Activated CD4-positive, alpha-beta T cell treated with anti-CD3 and anti-CD28 coated beads, Interleukin-2, amount 50 U/mL, for 24 hours (primary cell): ENCODE measurements at regions not wholly inside any gene's neighbourhood (a gene's known extent, or its start where the extent isn't known, plus 50 kb on each side); places are given as distances from the start of the nearest gene placed in this dataset.
A peak's percentile ranks its signal among the peaks of the same experiment; 100 is the strongest.

Source experiments
- DNase-seq, 2 donors: peaks; one replicate each; pipeline ENCODE4 v3.0.0-alpha.2; 2020; ENCODE audit warnings: low read depth in 1 of 2, low spot score in 1 of 2

DNA sequence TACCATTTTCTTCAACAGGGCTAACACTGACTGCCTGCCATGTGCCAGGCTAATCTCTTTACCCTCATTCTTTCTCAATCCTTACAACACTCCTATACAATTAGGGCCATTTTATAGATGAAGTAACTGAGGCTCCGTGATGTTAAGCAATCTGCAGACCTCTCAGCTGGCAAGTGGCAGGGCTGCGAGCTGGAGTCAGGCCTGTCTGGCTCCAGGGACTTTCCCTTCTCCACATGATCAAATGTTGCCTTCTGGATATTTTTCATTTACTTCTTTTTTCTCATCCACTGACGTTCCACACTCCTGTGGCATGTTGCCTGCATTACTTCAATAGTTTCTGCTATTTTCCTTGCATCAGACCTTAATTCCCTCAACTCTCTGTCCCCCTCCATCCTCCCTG is 55.2 kb upstream of the TAGAP start:
- DNase-seq = no peak

GRCh38 chr6:159099276-159099675 is 54.5 kb upstream of the TAGAP start:
- DNase-seq = no peak

- peak in 1 of 2 donors; percentile 76 for DNase-seq
These were observed 53.9 kb upstream of the TAGAP start for GRCh38 chr6:159098636-159099106.

- DNase-seq = peak in 1 of 2 donors; percentile 64
These were observed 52.5 kb upstream of the TAGAP start for GRCh38 chr6:159097256-159097655.

DNA sequence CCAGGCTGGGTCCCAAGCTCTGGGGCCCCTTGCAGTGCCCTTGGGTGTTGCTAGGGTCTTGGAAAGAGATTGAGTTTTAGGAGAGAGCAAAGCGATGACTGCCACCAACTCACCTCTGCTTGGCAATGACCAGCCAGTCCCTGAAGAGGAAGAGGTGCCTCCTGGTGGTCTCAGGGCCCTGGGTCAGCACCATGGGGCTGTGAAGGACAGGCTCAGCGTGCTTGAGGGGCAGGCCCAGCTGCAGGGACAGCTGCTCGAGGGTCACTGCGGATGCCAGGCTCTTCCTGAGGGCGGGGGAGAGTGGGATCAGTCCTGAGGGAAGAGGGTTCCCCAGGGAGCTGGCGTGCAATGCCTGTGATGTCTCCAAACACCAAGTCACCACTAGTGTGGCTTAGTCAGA is 50.8 kb upstream of the TAGAP start:
- no peak for DNase-seq

DNA sequence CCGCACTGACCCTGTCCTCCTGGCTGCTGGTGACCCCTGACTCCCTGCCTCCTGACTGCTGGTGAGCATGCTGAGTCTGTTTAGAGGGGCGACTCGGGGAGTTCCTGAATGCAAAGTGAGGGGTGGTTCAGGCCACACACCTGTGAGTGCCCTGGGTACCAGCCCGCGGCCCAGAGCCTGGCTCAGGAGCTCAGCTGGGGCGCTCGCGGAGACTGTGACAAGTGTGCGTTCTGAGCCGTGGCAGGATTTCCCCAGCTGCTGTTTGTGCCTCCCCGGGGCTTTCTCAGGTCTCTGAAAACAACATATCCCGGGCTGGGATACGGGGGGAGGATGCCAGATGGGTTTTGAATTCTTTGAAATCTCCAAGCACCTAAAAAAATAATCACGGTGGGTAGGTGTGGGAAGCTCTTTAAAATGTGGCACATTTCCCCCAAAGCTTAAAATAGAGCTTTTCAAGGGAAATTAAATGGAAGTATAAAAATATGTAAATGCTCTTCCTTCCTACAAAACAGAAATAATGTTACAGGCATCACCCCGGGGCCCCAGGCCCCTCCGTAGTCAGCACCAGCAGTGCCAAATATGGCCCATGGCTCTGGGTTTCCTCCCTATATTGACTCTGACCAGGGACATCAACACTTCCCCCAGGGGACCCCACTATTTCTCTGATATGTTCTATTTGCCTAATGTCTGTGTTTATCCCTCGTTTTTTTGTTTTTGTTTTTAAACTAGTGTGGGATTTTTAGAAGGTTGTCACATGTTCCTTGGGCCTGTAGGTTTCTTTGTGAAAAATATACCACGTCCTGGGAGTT is 49.9 kb upstream of the TAGAP start:
- peak in 1 of 2 donors; percentile 64 for DNase-seq
